ENCODE measurements at regions not wholly inside any gene's neighbourhood (a gene's known extent, or its start where the extent isn't known, plus 50 kb on each side); places are given as distances from the start of the nearest gene placed in this dataset.

DNA sequence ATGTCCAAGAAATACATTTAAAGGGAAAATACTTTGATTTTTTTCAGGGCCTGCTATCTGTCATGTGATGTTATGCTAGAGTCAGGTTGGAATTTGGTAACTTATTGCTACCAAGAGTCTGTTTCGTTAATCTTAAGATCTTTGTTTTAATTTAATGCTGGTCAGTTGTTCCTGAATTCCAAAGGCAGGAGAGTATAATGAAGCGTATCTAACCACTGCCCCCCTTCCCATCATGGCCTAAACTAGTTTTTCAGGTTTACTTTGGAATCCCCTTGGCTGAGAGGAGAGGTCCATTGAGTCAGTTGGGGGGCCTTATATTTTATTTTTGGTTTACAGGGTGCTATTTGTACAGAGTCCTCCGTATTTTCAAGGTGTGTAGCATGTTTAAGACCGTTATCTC, 116.3 kb upstream of the SLC7A1 start:
- TF ChIP-seq, protein P1, sequence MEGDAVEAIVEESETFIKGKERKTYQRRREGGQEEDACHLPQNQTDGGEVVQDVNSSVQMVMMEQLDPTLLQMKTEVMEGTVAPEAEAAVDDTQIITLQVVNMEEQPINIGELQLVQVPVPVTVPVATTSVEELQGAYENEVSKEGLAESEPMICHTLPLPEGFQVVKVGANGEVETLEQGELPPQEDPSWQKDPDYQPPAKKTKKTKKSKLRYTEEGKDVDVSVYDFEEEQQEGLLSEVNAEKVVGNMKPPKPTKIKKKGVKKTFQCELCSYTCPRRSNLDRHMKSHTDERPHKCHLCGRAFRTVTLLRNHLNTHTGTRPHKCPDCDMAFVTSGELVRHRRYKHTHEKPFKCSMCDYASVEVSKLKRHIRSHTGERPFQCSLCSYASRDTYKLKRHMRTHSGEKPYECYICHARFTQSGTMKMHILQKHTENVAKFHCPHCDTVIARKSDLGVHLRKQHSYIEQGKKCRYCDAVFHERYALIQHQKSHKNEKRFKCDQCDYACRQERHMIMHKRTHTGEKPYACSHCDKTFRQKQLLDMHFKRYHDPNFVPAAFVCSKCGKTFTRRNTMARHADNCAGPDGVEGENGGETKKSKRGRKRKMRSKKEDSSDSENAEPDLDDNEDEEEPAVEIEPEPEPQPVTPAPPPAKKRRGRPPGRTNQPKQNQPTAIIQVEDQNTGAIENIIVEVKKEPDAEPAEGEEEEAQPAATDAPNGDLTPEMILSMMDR (conservative IDR thresholded peaks at IDR 0.05 in 1 of 2, IDR thresholded peaks at IDR 0.05 in 1 of 2; ENCODE audit: low read depth in 1 of 2, low read length in 2 of 2): no peak
- TF ChIP-seq EZH2 (IDR thresholded peaks at IDR 0.05; ENCODE audit: low read length, missing control alignments): no peak
